HG03108 (cell line): ENCODE measurements at regions not wholly inside any gene's neighbourhood (a gene's known extent, or its start where the extent isn't known, plus 50 kb on each side); places are given as distances from the start of the nearest gene placed in this dataset.
"Not testable (repeated sequence)": the region's sequence is repeated elsewhere in the genome, so short reads cannot be mapped to it uniquely, and the experiment has no call there.

Source experiments
- ATAC-seq: cut with Tn5 transposase; IDR thresholded peaks from one replicate; pipeline ENCODE4 v1.9.1; 2021; ENCODE audit warnings: moderate library complexity; ENCODE audit not compliant: unreplicated experiment

DNA sequence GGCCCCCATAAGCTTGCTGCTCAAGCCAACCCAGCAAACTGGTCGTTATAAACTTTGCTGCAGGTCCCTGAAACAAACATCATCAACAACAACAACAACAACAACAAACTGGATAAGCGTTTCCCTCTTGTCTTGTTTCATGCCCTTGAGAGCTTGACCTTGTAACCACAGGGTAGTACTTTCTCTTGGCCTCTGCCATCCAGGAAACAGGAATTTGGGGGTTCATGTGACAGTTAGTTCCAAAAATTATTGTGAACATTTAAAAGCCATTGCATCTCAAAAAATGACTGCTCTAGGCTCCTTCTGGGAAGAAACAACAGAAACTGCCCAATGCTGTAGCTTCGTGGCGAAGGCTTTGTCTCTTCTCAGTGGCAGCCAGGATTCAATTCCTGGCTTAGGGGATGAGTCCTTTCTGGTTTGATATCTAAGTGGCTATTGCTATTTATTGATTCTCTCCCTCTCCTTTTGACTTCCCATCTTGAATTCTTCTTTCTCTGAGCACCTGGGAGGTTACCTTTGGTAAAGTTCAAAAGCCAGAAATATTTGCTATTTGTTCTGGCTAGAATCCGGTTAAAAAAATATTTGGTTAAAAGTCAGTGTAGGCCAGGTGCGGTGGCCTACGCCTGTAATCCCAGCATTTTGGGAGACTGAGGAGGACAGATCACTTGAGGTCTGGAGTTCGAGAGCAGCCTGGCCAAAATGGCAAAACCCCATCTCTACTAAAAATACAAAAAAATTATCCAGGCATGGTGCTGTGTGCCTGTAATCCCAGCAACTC is 52.0 kb upstream of the CPM start:
- ATAC-seq: no peak

DNA sequence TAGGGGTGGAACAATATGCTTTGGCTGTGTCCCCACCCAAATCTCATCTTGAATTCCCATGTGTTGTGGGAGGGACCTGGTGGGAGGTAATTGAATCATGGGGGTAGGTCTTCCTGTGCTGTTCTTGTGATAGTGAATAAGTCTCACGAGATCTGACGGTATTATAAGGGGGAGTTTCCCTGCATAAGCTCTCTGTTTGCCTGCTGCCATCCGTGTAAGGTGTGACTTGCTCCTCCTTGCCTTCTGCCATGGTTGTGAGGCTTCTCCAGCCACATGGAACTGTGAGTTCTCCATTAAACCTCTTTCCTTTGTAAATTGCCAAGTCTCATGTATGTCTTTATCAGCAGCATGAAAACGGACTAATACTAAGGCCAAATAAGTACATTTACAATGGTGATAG is 64.6 kb upstream of the CPM start:
- not testable (repeated sequence) for ATAC-seq

DNA sequence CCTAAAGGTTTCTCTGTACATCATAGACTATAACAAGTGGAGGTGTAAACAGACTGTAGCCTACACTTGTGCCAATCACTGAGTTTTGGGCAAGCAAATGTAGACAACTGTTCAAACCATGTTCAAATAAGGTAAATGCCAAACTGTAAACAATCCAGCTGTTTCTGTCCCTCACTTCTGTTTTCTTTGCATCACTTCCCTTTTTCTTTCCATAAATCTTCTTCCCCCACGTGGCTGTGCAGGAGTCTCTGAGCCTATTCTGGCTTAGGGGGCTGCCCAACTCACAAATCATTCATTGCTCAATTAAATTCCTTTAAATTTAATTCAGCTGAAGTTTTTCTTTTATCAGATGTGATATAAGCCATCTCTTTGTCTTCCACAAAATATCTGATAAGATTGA is 65.1 kb upstream of the CPM start:
- ATAC-seq: no peak

DNA sequence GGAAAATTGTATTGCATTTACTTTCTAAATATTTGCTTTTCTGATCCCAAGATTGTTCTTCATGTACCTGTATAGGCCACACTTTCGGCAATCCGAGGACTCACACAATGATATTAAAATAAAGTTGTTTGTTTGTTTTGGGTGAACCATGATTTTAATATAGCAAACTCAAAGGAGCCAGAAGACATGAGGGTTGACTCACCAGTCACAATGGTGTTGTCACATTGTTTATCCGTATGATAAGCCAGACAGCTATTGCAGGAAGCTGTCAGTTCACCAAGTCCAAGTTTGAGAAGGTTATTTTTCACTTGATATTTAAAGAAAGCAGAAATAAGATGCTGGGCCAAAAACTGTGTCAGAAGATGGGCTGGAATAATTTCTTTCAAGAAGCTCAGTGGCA is 67.1 kb upstream of the CPM start:
- no peak for ATAC-seq

DNA sequence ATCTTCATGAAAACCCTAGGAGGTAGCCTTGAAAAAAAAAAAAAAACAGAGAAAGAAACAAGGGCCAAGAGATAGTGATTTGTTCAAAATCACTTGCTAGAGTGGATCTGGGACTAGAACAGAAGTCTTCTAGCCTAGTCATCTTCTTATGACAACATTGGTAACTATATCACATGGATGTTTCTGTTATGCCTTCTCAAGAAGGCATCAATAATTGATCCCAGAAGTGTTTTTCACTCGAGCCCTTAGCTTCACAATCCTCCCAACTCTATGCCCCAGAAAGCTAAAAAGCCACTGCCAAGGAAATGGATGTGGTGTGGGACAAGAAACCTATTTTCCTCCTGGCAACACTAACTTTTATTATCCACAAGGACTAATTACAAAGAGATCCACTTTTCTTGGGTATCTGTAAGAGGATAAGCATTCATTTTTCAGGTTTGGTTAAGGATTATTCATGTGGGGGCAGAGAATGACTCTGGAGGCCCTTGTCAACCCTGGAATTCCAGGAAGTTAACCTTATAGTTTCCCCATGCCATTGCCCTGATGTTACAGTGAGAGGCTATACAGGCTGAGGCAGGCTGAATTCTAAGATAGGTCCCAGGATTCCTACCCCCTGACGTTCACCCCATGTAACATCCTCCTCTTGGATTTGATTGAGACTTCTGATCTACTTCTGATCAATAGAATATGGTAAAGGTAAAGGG is 67.7 kb upstream of the CPM start:
- ATAC-seq: no peak

DNA sequence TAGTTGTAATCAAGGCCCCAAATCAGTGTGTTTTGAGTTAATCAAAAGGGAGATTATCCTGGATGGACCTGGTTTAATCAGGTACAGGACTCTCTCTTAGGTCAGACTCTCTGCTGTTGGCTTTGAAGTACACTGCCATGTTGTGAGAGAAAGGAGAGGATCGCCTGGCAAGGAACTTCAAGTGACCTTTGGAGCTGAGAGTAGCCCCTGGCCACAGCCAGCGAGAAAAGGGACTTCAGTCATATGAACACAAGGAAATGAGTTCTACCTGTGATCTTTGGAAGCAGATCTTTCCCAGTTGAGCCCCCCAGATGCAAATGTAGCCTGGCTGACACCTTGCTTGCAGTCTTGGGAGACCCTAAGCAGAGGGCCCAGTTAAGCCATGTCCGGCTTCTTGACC is 68.3 kb upstream of the CPM start:
- no peak for ATAC-seq

DNA sequence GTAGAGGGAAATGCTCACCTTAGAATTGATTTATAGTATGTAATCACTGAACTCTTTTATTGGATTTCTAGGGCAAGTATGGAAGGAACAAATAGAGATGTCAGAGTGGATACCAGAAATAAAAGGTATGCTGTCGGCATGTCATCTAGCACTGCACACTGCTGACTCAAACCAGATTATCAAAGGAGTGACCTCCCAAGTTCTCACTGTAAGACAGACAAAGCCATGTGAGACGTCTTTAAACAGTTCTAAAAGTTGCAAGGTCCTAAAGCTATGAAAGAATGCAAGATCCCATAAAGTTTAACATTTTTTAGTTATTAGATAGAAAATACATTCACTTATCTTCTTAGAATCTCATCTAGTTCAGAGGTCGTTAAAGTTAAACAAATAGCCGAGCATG is 70.0 kb upstream of the CPM start:
- ATAC-seq: no peak

DNA sequence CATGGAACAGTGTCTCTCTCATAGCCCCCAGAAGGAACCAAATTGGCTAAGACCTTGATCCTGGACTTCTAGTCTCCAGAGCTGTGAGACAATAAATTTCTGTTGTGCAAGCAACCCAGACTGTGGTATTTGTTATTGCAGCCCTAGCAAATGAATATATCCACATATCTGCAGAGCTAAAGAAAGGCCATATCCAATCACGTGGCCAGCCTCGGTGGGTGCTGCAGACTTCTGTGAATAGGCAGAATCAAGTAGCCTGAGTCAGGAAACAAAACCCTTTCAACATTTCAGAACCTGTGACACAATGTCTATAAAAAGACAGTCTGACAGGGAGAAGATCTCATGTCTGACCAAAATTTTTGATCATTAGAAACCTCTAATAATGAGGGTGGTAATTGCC is 71.0 kb upstream of the CPM start:
- no peak for ATAC-seq

DNA sequence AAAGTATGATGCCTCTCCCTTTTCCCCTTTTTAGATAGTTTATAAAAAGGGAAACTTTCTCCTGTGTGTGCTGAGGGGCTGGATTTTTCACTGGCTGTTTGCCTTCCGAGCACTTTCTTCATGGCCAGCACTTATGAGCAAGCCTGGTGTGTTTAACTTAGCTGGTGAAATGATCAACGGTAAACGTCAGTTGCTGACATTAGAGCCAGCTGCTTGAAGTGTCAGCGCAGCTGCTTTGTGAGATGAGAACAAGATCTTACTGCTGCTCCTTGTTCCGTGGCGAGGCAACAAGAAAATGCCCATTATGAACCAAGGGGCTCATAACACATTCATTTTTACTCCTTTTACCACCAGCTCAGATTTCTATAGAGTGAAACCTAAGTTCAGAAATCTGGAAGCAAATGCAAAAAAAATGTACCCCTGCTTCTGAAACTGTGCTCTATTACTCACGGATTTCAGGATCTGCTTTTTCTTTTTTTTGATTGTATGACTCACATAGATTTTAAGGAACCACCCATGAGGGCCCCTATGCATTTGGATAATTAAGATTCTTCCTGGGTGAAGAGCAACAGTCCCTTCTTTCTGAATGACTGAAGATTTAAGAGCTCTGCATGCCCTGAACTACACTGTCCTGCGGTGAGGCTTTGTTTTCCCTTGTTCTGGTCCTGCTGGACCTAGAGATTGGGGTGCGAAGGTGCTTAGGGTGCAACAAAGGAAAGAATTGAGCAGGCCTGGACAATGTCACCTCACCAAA is 74.3 kb upstream of the CPM start:
- ATAC-seq: no peak

DNA sequence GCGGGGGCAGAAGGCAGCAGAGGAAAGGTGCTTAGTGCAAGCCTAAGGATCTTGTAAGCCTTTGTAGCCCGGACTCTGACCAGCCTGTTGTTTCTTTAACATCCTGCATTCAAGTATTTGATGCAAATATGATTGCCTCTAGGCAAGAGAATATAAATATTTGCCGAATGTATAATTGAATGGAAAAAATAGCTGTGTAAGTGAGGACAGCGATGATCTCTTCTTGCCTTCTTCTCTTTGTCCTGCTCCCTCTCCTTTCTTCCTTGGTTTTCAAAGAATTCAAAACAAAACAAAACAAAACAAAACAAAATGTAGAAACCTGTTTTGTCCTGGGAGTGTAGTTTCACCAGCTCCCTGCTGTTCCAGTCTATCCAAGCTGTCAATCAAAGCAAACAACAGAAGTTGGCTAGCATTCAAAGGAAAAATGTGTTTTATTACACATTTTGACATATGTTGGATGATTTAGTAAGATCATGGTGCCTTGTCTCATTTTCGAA is 74.9 kb upstream of the CPM start:
- ATAC-seq: no peak

DNA sequence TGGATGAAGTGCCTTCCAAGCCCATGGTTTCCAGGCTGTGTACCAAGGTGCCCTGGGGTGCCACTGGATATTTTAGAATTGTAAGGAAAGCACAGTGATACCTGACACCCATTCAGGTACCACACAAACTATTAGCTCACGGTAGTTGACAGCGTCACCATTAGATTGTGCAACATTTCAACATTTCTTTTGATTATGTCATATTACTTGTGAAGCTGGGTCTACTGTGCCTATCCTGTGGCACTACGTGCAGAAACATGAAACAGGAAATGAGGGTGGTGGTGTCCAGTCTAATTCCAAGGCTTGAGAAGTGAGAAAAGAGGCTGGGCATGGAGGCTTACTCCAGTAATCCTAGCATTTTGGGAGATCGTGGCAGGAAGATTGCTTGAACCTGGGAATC is 75.5 kb upstream of the CPM start:
- no peak for ATAC-seq

DNA sequence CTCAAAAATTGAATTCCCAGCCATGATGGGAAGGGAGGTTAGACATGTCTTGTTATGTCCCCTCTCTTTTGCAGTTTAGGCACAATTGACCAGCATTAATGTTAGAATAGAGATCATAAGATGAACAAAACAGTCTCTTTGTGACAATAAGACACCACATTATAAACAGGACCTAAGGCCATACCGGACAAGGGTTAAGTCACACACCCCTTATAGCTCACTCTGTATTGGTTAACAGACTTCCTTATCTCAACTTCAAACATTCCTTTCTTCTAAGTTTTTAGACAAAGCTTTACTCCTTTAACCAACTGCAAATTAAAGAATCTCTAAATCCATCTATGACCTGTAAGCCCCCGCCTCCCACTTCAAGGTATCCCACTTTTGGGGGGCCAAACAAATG is 81.1 kb upstream of the CPM start:
- no peak for ATAC-seq

DNA sequence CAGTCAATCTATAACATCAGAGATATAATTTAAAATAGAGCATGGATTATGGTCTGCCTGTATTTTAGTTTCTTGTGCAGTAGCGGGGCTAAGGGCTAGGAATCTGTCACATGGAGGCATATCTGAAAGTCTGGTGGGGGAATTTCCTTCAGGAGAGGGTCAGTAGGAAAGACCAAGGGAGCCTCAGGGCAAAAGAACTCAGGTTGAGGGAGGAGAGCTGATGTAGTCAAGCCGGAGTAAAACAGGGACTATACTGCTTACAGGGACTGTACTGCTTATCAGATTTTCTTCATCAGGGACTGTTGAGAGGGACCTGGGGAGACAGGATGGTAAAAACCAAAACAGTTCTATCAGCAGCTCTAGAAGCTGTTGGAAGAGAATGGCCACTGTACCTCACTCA is 82.0 kb upstream of the CPM start:
- ATAC-seq: no peak

DNA sequence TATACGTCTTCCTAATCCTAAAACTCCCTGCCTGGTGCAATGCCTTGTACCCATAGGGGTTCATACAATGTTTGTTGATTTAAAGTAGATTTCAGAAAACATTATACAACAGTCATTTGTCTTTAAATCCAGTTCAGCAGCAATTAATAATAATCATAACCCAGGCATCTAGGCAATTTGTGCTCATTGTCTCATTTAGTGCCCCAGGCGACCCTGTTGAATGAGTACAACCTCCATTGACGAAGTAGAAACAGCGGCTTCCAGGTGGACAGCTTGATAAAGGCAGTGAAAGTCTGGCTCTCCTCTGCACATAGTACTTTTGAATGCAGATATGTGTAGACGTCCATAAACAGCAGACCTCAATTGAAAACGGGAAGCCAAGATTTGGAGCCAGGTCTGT is 82.9 kb upstream of the CPM start:
- no peak for ATAC-seq

DNA sequence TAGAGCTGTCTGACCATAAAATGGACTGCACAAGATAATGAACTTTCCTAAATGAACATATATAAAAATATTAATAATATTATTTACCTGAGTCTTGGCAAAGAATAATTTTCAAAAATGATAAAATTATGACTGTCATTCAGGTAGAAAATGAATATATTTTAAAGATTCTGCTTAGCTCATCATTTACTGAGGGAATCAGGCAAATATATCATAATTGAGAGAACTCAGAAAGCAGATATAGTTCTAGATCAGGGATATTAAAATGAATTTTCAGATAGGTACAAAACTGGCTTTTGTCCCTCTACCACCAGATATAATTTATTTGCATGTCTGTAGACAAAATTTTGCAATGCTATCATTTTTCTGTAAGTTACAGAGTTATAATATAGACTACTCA is 86.1 kb upstream of the CPM start:
- ATAC-seq: no peak

DNA sequence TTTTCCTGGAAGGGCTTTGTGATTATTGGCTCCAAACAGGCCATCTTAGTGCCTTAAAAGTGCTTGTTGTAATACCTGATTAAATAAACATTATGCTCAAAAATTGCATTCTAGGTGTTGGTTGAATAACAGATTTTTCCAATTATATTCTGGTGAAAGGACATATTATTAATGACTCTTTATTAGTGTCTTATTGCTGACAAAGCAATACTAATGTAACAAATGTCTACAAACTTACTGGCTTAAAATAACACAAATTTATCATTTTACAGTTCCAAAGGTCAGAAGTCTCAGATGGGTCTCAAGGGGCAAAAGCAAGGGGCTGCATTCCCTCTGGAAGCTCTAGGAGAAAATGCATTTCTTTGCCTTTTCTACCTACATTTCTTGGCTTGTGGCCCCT is 86.9 kb upstream of the CPM start:
- no peak for ATAC-seq

DNA sequence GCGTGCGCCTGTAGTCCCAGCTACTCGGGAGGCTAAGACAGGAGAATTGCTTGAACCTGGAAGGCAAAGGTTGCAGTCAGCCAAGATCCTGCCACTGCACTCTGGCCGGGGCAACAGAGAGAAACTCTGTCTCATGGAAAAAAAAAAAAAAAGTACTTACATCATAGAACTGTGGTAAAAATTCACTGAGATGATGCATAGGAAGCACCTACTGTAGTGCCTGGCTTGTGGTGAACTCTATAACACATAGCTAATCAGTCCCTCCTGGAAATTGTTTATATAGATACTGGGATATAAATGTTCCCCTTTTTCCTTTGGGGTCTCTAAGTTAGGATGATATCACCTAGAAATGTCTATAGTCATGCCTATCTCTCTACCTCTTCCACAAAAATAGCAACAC is 89.7 kb upstream of the CPM start:
- no peak for ATAC-seq

DNA sequence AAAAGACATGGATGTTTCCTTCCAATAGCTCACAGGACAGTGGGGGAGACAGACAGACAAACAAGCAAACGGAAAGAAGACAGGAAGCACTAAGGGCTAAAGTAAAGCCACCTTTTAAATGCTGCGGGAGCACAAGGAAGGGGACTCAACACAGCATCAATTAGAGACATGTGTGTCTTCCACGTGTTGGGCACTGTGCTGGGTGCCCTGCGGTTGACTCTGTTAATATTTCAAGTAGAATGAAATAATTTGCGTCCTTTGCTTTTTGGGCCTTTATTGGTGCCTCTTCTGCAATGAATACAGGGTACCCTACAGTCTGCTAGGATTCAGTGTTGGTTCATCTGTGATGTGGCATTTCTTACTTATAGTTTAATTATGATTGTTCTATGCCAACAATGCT is 90.9 kb upstream of the CPM start:
- no peak for ATAC-seq

DNA sequence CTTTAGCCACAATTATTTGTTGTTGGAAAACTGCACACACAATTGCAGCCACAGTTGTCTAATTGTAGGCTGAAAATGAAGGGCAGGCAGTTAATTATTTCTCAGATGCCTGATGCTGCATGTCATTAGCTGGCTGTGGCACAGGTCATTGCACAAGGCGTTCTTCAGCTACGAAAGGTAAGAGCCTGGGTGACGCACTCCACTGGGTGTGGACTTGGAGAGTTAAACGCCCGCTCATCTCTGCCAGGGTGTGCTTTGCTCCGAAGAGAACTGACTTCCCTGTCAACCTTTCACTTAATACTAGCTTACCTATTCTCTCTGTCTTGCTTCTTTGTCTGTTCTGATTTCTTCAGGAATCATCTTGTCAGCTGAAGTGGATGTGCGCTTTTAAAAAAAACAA is 91.4 kb upstream of the CPM start:
- ATAC-seq: no peak

DNA sequence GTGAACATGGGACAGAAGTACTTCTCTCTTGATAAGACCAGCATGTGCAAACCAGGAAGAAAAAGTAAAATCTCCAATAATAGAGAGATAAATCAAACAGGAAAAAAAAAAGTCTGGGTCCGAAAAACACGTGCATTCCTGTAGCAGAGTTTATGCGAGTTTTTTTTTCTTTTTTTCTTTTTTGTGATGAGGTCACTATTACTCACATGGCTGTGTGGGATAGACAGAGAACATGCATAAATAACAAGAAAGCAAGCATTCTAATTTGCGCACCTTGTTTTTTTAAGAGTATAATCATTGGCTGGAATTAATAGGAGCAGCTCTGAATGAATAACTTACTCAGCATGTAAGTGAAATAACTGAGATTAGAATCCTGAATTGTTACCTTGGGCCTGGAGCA is 91.9 kb upstream of the CPM start:
- ATAC-seq: no peak

DNA sequence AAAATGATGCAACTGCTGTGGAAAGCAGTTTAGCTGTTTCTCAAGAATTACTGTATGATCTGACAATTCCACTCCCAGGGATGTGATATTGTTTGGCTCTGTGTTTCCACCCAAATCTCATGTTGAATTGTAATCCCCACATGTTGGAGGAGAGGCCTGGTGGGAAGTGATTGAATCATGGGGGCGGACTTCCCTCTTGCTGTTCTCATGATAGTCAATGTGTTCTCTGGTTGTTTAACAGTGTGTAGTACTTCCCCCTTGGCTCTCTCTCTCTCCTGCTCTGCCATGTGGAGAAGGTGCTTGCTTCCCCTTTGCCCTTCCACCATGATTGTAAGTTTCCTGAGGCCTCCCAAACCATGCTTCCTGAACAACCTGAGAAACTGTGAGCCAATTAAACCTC is 93.4 kb upstream of the CPM start:
- ATAC-seq: no peak

DNA sequence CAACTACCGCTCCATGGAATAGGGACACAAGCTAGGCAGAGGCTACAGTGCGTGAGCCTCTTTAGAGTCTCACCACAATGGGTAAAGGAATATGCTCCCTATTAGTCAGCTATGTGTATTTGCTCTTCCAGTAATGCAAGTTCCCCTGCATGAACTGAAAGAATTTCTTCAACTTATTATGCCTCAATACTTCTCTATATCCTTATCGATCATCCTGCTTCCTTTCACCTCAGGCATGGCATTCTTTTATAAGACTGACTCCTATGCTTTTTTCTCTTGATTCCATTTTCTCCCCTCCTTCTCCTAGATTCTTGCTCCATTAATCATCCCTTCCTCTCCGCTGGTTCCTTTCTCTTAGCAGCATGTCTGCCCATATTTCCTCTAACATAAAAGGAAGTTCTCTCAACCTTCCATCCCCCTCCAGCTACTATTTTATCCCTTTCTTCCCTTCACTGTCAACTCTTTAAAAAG is 94.5 kb upstream of the CPM start:
- ATAC-seq: no peak
